ENCODE measurements at regions not wholly inside any gene's neighbourhood (a gene's known extent, or its start where the extent isn't known, plus 50 kb on each side); places are given as distances from the start of the nearest gene placed in this dataset.

GRCh38 chr1:198031086-198031485 is 113.9 kb downstream of the LHX9 start:
- Histone ChIP-seq H4K20me1 (ENCODE audit: insufficient read depth, low read length) (no peaks in the 10 kb centered on the region), H2AFZ (ENCODE audit: low read length) (no peak overlapping the region), H3K27ac (ENCODE audit: low read depth, low read length) (no peak overlapping the region), H3K4me2 (ENCODE audit: insufficient read depth, low read length) (no peak overlapping the region), H3K27me3 (ENCODE audit: insufficient read depth, low read length) (no peaks in the 10 kb centered on the region), H3K9me3 (ENCODE audit: low read depth, low read length) (no peaks in the 10 kb centered on the region), H3K79me2 (ENCODE audit: insufficient read depth, low read length) (no peaks in the 10 kb centered on the region), H3K4me3 (ENCODE audit: insufficient read depth, low read length) (no peak overlapping the region), H3K36me3 (ENCODE audit: insufficient read depth, low read length) (no peaks in the 10 kb centered on the region), H3K4me1 (ENCODE audit: insufficient read depth, low read length) (no peaks in the 10 kb centered on the region)
- no peak for DNase-seq (ENCODE audit: insufficient read length, low spot score, missing footprints)
- TF ChIP-seq, protein P1, sequence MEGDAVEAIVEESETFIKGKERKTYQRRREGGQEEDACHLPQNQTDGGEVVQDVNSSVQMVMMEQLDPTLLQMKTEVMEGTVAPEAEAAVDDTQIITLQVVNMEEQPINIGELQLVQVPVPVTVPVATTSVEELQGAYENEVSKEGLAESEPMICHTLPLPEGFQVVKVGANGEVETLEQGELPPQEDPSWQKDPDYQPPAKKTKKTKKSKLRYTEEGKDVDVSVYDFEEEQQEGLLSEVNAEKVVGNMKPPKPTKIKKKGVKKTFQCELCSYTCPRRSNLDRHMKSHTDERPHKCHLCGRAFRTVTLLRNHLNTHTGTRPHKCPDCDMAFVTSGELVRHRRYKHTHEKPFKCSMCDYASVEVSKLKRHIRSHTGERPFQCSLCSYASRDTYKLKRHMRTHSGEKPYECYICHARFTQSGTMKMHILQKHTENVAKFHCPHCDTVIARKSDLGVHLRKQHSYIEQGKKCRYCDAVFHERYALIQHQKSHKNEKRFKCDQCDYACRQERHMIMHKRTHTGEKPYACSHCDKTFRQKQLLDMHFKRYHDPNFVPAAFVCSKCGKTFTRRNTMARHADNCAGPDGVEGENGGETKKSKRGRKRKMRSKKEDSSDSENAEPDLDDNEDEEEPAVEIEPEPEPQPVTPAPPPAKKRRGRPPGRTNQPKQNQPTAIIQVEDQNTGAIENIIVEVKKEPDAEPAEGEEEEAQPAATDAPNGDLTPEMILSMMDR (IDR thresholded peaks at IDR 0.05; ENCODE audit: extremely low read depth, low read depth, low read length), result no peak

GRCh38 chr1:198032668-198033067 is 115.5 kb downstream of the LHX9 start:
- TF ChIP-seq, protein P1 (IDR thresholded peaks at IDR 0.05; ENCODE audit: extremely low read depth, low read depth, low read length), result no peak
- no peaks in the 10 kb centered on the region for H3K9me3 ChIP-seq (ENCODE audit: low read depth, low read length)
- no peaks in the 10 kb centered on the region for H4K20me1 ChIP-seq (ENCODE audit: insufficient read depth, low read length)
- no peak overlapping the region for H3K4me2 ChIP-seq (ENCODE audit: insufficient read depth, low read length)
- H3K79me2 ChIP-seq (ENCODE audit: insufficient read depth, low read length), result no peaks in the 10 kb centered on the region
- no peaks in the 10 kb centered on the region for H3K36me3 ChIP-seq (ENCODE audit: insufficient read depth, low read length)
- no peaks in the 10 kb centered on the region for H3K4me1 ChIP-seq (ENCODE audit: insufficient read depth, low read length)
- H2AFZ ChIP-seq (ENCODE audit: low read length), result no peak overlapping the region
- no peaks in the 10 kb centered on the region for H3K27me3 ChIP-seq (ENCODE audit: insufficient read depth, low read length)
- no peak overlapping the region for H3K27ac ChIP-seq (ENCODE audit: low read depth, low read length)
- no peak for DNase-seq (ENCODE audit: insufficient read length, low spot score, missing footprints)
- no peak overlapping the region for H3K4me3 ChIP-seq (ENCODE audit: insufficient read depth, low read length)

DNA sequence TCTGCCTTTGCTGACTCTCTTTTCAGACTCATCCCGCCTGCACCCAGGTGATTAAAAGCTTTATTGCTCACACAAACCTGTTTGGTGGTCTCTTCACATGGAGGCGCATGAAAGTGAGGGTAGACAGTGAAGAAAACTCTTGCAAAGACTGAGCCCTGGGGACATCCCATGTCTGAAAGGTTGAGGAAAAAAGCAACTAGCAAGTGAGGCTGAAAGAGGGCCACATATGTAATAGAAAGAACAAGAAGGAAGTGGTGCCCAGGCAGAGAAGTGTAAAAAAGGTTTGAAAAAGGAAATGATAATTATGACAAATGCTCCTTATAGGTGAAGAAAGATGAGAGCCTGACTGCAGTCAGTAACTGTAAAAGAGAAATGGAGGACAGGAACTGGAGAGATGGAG is 115.9 kb upstream of the NEK7 start:
- Histone ChIP-seq H3K4me1 (ENCODE audit: insufficient read depth, low read length) (no peaks in the 10 kb centered on the region), H3K27ac (ENCODE audit: low read depth, low read length) (no peak overlapping the region), H3K79me2 (ENCODE audit: insufficient read depth, low read length) (no peaks in the 10 kb centered on the region), H4K20me1 (ENCODE audit: insufficient read depth, low read length) (no peaks in the 10 kb centered on the region), H3K36me3 (ENCODE audit: insufficient read depth, low read length) (no peaks in the 10 kb centered on the region), H3K27me3 (ENCODE audit: insufficient read depth, low read length) (no peaks in the 10 kb centered on the region), H3K9me3 (ENCODE audit: low read depth, low read length) (no peaks in the 10 kb centered on the region), H2AFZ (ENCODE audit: low read length) (no peak overlapping the region), H3K4me3 (ENCODE audit: insufficient read depth, low read length) (no peak overlapping the region), H3K4me2 (ENCODE audit: insufficient read depth, low read length) (no peak overlapping the region)
- TF ChIP-seq, protein P1 (IDR thresholded peaks at IDR 0.05; ENCODE audit: extremely low read depth, low read depth, low read length), result no peak
- DNase-seq (ENCODE audit: insufficient read length, low spot score, missing footprints), result no peak

GRCh38 chr1:198042168-198042567 is 114.6 kb upstream of the NEK7 start:
- no peak overlapping the region for H3K4me3 ChIP-seq (ENCODE audit: insufficient read depth, low read length)
- H3K9me3 ChIP-seq (ENCODE audit: low read depth, low read length), result no peaks in the 10 kb centered on the region
- no peak overlapping the region for H3K4me2 ChIP-seq (ENCODE audit: insufficient read depth, low read length)
- H3K27me3 ChIP-seq (ENCODE audit: insufficient read depth, low read length), result no peaks in the 10 kb centered on the region
- H4K20me1 ChIP-seq (ENCODE audit: insufficient read depth, low read length), result no peaks in the 10 kb centered on the region
- H3K27ac ChIP-seq (ENCODE audit: low read depth, low read length), result no peak overlapping the region
- no peak overlapping the region for H2AFZ ChIP-seq (ENCODE audit: low read length)
- no peaks in the 10 kb centered on the region for H3K79me2 ChIP-seq (ENCODE audit: insufficient read depth, low read length)
- H3K36me3 ChIP-seq (ENCODE audit: insufficient read depth, low read length), result no peaks in the 10 kb centered on the region
- TF ChIP-seq, protein P1 (IDR thresholded peaks at IDR 0.05; ENCODE audit: extremely low read depth, low read depth, low read length), result no peak
- H3K4me1 ChIP-seq (ENCODE audit: insufficient read depth, low read length), result no peaks in the 10 kb centered on the region
- DNase-seq (ENCODE audit: insufficient read length, low spot score, missing footprints), result no peak

Data from osteoblast (primary cell).